PC-9 (cell line): ENCODE measurements at regions not wholly inside any gene's neighbourhood (a gene's known extent, or its start where the extent isn't known, plus 50 kb on each side); places are given as distances from the start of the nearest gene placed in this dataset.
"Not testable (repeated sequence)": the region's sequence is repeated elsewhere in the genome, so short reads cannot be mapped to it uniquely, and the experiment has no call there.

Experiments
- CTCF ChIP-seq: fragments of 200-600 bp; sonication (generic); conservative IDR thresholded peaks from 2 replicates; pipeline ENCODE4 v1.6.1; 2017; ENCODE audit warnings: mixed run types, antibody characterized with exemption, mild to moderate bottlenecking, moderate library complexity
- EZH2 ChIP-seq: fragments of 200-600 bp; sonication (generic); IDR thresholded peaks from 2 replicates; pipeline ENCODE4 v1.8.0; 2017; ENCODE audit warnings: antibody characterized with exemption, low read depth

GRCh38 chr2:142727821-142728478 is 149.5 kb upstream of the KYNU start:
- not testable (repeated sequence) for TF ChIP-seq CTCF, EZH2
